K562 (cell line): ENCODE measurements at regions not wholly inside any gene's neighbourhood (a gene's known extent, or its start where the extent isn't known, plus 50 kb on each side); places are given as distances from the start of the nearest gene placed in this dataset.

ENCODE experiments used
- CC2D1A ChIP-seq: fragments of 450-650 bp; IDR thresholded peaks from 2 replicates; pipeline ENCODE4 v1.6.1; 2017; ENCODE audit warnings: mild to moderate bottlenecking
- CHD1 ChIP-seq: fragments of 200-600 bp; sonication (generic); IDR thresholded peaks from one replicate; pipeline ENCODE4 v1.6.1; 2012; ENCODE audit warnings: mild to moderate bottlenecking, moderate library complexity, low read length, inconsistent platforms
- MTF1 ChIP-seq: fragments of 250-450 bp; sonication (Bioruptor Pico); IDR thresholded peaks from 2 replicates; pipeline ENCODE4 v1.9.0; 2021; ENCODE audit warnings: moderate library complexity, mild to moderate bottlenecking, inconsistent platforms, borderline replicate concordance
- POLR2A ChIP-seq: fragments of 450-650 bp; conservative IDR thresholded peaks from 2 replicates; pipeline ENCODE4 v1.6.1; 2016
- U2AF2 ChIP-seq: fragments of 200-400 bp; formaldehyde crosslinking; optimal IDR thresholded peaks from 2 replicates; pipeline ENCODE3; 2017; ENCODE audit warnings: low read depth, mild to moderate bottlenecking, low read length
- ZBTB17 ChIP-seq: fragments of 450-650 bp; formaldehyde crosslinking; IDR thresholded peaks from 2 replicates; pipeline ENCODE4 v1.4.0; 2020; ENCODE audit warnings: mild to moderate bottlenecking
- ZNF274 ChIP-seq: IDR thresholded peaks from 2 replicates; pipeline ENCODE4 v1.6.1; 2011; ENCODE audit warnings: low read depth, mild to moderate bottlenecking, low read length, moderate library complexity, borderline replicate concordance
- TF ChIP-seq, protein P1 (sequence below): fragments of 250-450 bp; sonication (Bioruptor Pico); IDR thresholded peaks from 2 replicates; pipeline ENCODE4 v1.8.0; 2021; ENCODE audit warnings: moderate library complexity, mild to moderate bottlenecking, inconsistent platforms

DNA sequence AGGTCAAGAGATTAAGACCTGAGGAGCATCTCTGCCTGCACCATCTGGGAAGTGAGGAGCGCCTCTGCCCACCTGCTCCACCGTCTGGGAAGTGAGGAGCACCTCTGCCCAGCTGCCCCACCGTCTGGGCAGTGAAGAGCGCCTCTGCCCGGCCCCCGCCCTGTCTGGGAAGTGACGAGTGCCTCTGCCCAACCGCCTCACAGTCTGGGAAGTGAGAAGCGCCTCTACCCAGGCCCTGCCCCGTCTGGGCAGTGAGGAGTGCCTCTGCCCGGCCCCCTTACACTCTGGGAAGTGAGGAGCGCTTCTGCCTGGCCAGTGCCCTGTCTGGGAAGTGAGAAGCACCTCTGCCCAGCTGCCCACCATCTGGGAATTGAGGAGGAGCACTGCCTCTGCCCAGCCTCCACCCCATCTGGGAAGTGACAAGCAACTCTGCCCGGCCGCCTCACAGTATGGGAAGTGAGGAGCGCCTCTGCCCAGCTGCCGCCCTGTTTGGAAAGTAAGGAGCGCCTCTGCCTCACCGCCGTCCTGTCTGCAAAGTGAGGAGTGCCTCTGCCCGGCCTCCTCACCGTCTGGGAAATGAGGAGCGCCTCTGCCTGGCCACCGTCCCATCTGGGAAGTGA is 270.4 kb upstream of the NRSN1 start:
- TF ChIP-seq ZBTB17 (CRISPR knock-in tag) (no peak), CC2D1A (no peak), U2AF2 (no peak), POLR2A (no peak), ZNF274 (no peak), MTF1 (CRISPR knock-in tag) (no peak), CHD1 (no peak)
- TF ChIP-seq, protein P1, sequence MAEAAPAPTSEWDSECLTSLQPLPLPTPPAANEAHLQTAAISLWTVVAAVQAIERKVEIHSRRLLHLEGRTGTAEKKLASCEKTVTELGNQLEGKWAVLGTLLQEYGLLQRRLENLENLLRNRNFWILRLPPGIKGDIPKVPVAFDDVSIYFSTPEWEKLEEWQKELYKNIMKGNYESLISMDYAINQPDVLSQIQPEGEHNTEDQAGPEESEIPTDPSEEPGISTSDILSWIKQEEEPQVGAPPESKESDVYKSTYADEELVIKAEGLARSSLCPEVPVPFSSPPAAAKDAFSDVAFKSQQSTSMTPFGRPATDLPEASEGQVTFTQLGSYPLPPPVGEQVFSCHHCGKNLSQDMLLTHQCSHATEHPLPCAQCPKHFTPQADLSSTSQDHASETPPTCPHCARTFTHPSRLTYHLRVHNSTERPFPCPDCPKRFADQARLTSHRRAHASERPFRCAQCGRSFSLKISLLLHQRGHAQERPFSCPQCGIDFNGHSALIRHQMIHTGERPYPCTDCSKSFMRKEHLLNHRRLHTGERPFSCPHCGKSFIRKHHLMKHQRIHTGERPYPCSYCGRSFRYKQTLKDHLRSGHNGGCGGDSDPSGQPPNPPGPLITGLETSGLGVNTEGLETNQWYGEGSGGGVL (CRISPR knock-in tag), result no peak
